ENCODE measurements at regions not wholly inside any gene's neighbourhood (a gene's known extent, or its start where the extent isn't known, plus 50 kb on each side); places are given as distances from the start of the nearest gene placed in this dataset.
"Not testable (repeated sequence)": the region's sequence is repeated elsewhere in the genome, so short reads cannot be mapped to it uniquely, and the experiment has no call there.

DNA sequence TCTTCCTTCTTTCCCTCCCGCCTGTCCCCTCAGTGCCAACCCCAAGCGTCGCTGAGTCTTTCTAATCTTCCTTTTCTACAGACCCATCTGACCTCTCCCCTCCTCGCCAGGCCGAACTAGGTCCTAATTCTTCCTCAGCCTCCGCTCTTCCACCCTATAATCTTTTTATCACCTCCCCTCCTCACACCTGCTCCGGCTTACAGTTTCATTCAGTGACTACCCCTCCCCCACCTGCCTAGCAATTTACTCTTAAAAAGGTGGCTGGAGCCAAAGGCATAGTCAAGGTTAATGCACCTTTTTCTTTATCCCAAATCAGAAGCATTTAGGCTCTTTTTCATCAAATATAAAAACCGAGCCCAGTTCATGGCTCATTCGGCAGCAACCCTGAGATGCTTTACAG, 225.6 kb upstream of the DUSP10 start:
- TF ChIP-seq, protein P1, sequence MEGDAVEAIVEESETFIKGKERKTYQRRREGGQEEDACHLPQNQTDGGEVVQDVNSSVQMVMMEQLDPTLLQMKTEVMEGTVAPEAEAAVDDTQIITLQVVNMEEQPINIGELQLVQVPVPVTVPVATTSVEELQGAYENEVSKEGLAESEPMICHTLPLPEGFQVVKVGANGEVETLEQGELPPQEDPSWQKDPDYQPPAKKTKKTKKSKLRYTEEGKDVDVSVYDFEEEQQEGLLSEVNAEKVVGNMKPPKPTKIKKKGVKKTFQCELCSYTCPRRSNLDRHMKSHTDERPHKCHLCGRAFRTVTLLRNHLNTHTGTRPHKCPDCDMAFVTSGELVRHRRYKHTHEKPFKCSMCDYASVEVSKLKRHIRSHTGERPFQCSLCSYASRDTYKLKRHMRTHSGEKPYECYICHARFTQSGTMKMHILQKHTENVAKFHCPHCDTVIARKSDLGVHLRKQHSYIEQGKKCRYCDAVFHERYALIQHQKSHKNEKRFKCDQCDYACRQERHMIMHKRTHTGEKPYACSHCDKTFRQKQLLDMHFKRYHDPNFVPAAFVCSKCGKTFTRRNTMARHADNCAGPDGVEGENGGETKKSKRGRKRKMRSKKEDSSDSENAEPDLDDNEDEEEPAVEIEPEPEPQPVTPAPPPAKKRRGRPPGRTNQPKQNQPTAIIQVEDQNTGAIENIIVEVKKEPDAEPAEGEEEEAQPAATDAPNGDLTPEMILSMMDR (IDR thresholded peaks at IDR 0.05), result not testable (repeated sequence)
- not testable (repeated sequence) for TF ChIP-seq POLR2A, EP300, POLR2AphosphoS5 (IDR thresholded peaks at IDR 0.05)

Measured in stomach (tissue), 4 donors.